Liver (tissue), 7 donors: ENCODE measurements at regions not wholly inside any gene's neighbourhood (a gene's known extent, or its start where the extent isn't known, plus 50 kb on each side); places are given as distances from the start of the nearest gene placed in this dataset.

ENCODE experiments used
- DNase-seq: peaks from one replicate; pipeline ENCODE4 v3.0.0-alpha.2; 2017; ENCODE audit warnings: low spot score
- H3K27ac ChIP-seq, 2 donors: one replicate each; pipeline ENCODE4 v1.7.0; 2013; ENCODE audit warnings: inconsistent platforms in 2 of 2, low read length in 2 of 2, control low read depth in 1 of 2, low read depth in 1 of 2, mild to moderate bottlenecking in 1 of 2
- H3K27me3 ChIP-seq, 4 donors: one replicate each; pipeline versions ENCODE4 v1.6.1 to v1.7.0; 2013; ENCODE audit warnings: low read length in 3 of 4, inconsistent platforms in 1 of 4, mild to moderate bottlenecking in 1 of 4, moderate library complexity in 1 of 4; ENCODE audit not compliant: control insufficient read depth in 4 of 4, insufficient read depth in 4 of 4
- H3K36me3 ChIP-seq, 4 donors: one replicate each; pipeline versions ENCODE4 v1.6.1 to v1.7.0; 2013; ENCODE audit warnings: low read length in 3 of 4, mild to moderate bottlenecking in 3 of 4, low read depth in 1 of 4, moderate library complexity in 1 of 4; ENCODE audit not compliant: control insufficient read depth in 4 of 4, insufficient read depth in 3 of 4
- H3K4me1 ChIP-seq, 4 donors: one replicate each; pipeline versions ENCODE4 v1.6.1 to v1.7.0; 2013; ENCODE audit warnings: low read length in 3 of 4, mild to moderate bottlenecking in 3 of 4, moderate library complexity in 1 of 4; ENCODE audit not compliant: control insufficient read depth in 4 of 4, insufficient read depth in 4 of 4
- H3K4me3 ChIP-seq, 3 donors: one replicate each; pipeline versions ENCODE4 v1.6.1 to v1.7.0; 2013; ENCODE audit warnings: low read length in 3 of 3, control low read depth in 1 of 3, low read depth in 1 of 3, mild to moderate bottlenecking in 1 of 3
- H3K9ac ChIP-seq, 2 donors: one replicate each; pipeline ENCODE4 v1.7.0; 2013; ENCODE audit warnings: low read length in 2 of 2, mild to moderate bottlenecking in 2 of 2, moderate library complexity in 2 of 2, control low read depth in 1 of 2, low read depth in 1 of 2
- H3K9me3 ChIP-seq, 4 donors: one replicate each; pipeline versions ENCODE4 v1.6.1 to v1.7.0; 2013; ENCODE audit warnings: low read length in 3 of 4; ENCODE audit not compliant: control insufficient read depth in 4 of 4
- EGR1 ChIP-seq, 2 donors: IDR thresholded peaks; 2 replicates each; pipeline ENCODE4 v1.6.1; 2016 to 2018; ENCODE audit warnings: antibody characterized with exemption in 2 of 2, low read depth in 2 of 2
- GABPA ChIP-seq, 2 donors: IDR thresholded peaks in 1 of 2; conservative IDR thresholded peaks in 1 of 2; 2 replicates each; pipeline ENCODE4 v1.6.1; 2016; ENCODE audit warnings: antibody characterized with exemption in 2 of 2, mild to moderate bottlenecking in 1 of 2, moderate library complexity in 1 of 2
- HNF4A ChIP-seq, 2 donors: conservative IDR thresholded peaks; 2 replicates each; pipeline ENCODE4 v1.6.1; 2016; ENCODE audit warnings: antibody characterized with exemption in 2 of 2, mild to moderate bottlenecking in 2 of 2
- HNF4G ChIP-seq: IDR thresholded peaks from 2 replicates; pipeline ENCODE4 v1.6.1; 2016; ENCODE audit warnings: antibody characterized with exemption
- MAX ChIP-seq: IDR thresholded peaks from 2 replicates; pipeline ENCODE4 v1.6.1; 2016; ENCODE audit warnings: antibody characterized with exemption
- NR2F2 ChIP-seq: IDR thresholded peaks from 2 replicates; pipeline ENCODE4 v1.6.1; 2016; ENCODE audit warnings: antibody characterized with exemption
- RAD21 ChIP-seq, 2 donors: IDR thresholded peaks; 2 replicates each; pipeline ENCODE4 v1.6.1; 2016; ENCODE audit warnings: antibody characterized with exemption in 2 of 2, mild to moderate bottlenecking in 2 of 2
- REST ChIP-seq: IDR thresholded peaks from 2 replicates; pipeline ENCODE4 v1.6.1; 2016; ENCODE audit warnings: antibody characterized with exemption, mild to moderate bottlenecking
- RXRA ChIP-seq, 2 donors: IDR thresholded peaks; 2 replicates each; pipeline ENCODE4 v1.6.1; 2017 to 2018; ENCODE audit warnings: antibody characterized with exemption in 2 of 2, mild to moderate bottlenecking in 1 of 2
- TAF1 ChIP-seq: conservative IDR thresholded peaks from 2 replicates; pipeline ENCODE4 v1.6.1; 2016; ENCODE audit warnings: antibody characterized with exemption, mild to moderate bottlenecking
- YY1 ChIP-seq: IDR thresholded peaks from 2 replicates; pipeline ENCODE4 v1.6.1; 2016; ENCODE audit warnings: antibody characterized with exemption, mild to moderate bottlenecking
- ZBTB33 ChIP-seq: IDR thresholded peaks from 2 replicates; pipeline ENCODE4 v1.6.1; 2016; ENCODE audit warnings: antibody characterized with exemption
- WGBS: extraction: QIAGEN DNeasy Blood & Tissue Kit; methylation state at CpG from one replicate; pipeline ENCODE4 v1.1.7; 2013; 5-methylcytosine and 5-hydroxymethylcytosine counted together
- donor health status: healthy.
- donor health status: healthy.
- donor health status: healthy.
- donor health status: healthy.

GRCh38 chr7:155363146-155363539 lies 65.5 kb downstream of the INSIG1 start (continued):
- TF ChIP-seq REST: no peak
- no peak for TF ChIP-seq MAX

GRCh38 chr7:155363852-155364600 lies 66.3 kb downstream of the INSIG1 start:
- Histone ChIP-seq H3K4me3 (no peak overlapping the region), H3K9me3 (no peaks in the 10 kb centered on the region), H3K4me1 (peaks cover 0 to 4% (median 0%) of the 10 kb centered on the region in 4 donors), H3K27ac (no peak overlapping the region), H3K9ac (no peak overlapping the region), H3K36me3 (no peaks in the 10 kb centered on the region), H3K27me3 (no peaks in the 10 kb centered on the region)
- WGBS: 48% methylated on average over 20 of the region's 20 CpGs
- TF ChIP-seq HNF4G: no peak
- TF ChIP-seq YY1: no peak
- TF ChIP-seq EGR1 (IDR thresholded peaks at IDR 0.05; ENCODE audit: low read depth in 2 of 2): no peak
- TF ChIP-seq REST: no peak
- TF ChIP-seq MAX: no peak
- no peak for TF ChIP-seq GABPA (IDR thresholded peaks at IDR 0.05 in 1 of 2, conservative IDR thresholded peaks at IDR 0.05 in 1 of 2)
- peak in 1 of 2 donors; percentile 11 for TF ChIP-seq RAD21 (IDR thresholded peaks at IDR 0.05)
- no peak for TF ChIP-seq ZBTB33
- no peak for TF ChIP-seq TAF1
- TF ChIP-seq NR2F2: no peak
- peak; percentile 66 to 76 for TF ChIP-seq RXRA (IDR thresholded peaks at IDR 0.05)
- peak; percentile 75 for TF ChIP-seq HNF4A (conservative IDR thresholded peaks at IDR 0.05)
- no peak for DNase-seq
